Thymus (tissue), 11 donors: ENCODE measurements at regions not wholly inside any gene's neighbourhood (a gene's known extent, or its start where the extent isn't known, plus 50 kb on each side); places are given as distances from the start of the nearest gene placed in this dataset.
"Not testable (repeated sequence)": the region's sequence is repeated elsewhere in the genome, so short reads cannot be mapped to it uniquely, and the experiment has no call there.

ENCODE experiments used
- DNase-seq, 9 donors: peaks; one replicate each; pipeline ENCODE4 v3.0.0-alpha.2; 2013; ENCODE audit warnings: low spot score in 9 of 9, low read depth in 6 of 9, missing footprints in 1 of 9
- H3K27ac ChIP-seq, 2 donors: one replicate each; pipeline ENCODE4 v1.5.1; 2013; ENCODE audit warnings: control low read depth in 1 of 2, low read depth in 1 of 2, low read length in 1 of 2, mild to moderate bottlenecking in 1 of 2, moderate library complexity in 1 of 2
- H3K27me3 ChIP-seq, 2 donors: one replicate each; pipeline ENCODE4 v1.5.1; 2013; ENCODE audit warnings: low read length in 1 of 2; ENCODE audit not compliant: control insufficient read depth in 2 of 2, insufficient read depth in 1 of 2
- H3K36me3 ChIP-seq, 2 donors: one replicate each; pipeline ENCODE4 v1.5.1; 2013; ENCODE audit warnings: low read length in 1 of 2, mild to moderate bottlenecking in 1 of 2, moderate library complexity in 1 of 2; ENCODE audit not compliant: control insufficient read depth in 2 of 2, insufficient read depth in 2 of 2
- H3K4me1 ChIP-seq, 2 donors: one replicate each; pipeline ENCODE4 v1.5.1; 2013; ENCODE audit warnings: low read length in 2 of 2; ENCODE audit not compliant: control insufficient read depth in 2 of 2, insufficient read depth in 2 of 2
- H3K4me3 ChIP-seq, 2 donors: one replicate each; pipeline ENCODE4 v1.5.1; 2013; ENCODE audit warnings: low read length in 2 of 2, control low read depth in 1 of 2, mild to moderate bottlenecking in 1 of 2
- H3K9me3 ChIP-seq, 2 donors: one replicate each; pipeline ENCODE4 v1.5.1; 2013; ENCODE audit warnings: low read length in 1 of 2, mild to moderate bottlenecking in 1 of 2; ENCODE audit not compliant: control insufficient read depth in 2 of 2, insufficient read depth in 1 of 2
- WGBS: extraction: QIAGEN DNeasy Blood & Tissue Kit; methylation state at CpG from one replicate; pipeline ENCODE4 v1.1.7; 2013; 5-methylcytosine and 5-hydroxymethylcytosine counted together
- donor health status: healthy.

GRCh38 chr5:91252916-91253315, 130.2 kb downstream of the ARRDC3 start:
- H3K36me3 ChIP-seq = no peaks in the 10 kb centered on the region
- no peak overlapping the region for H3K27ac ChIP-seq
- H3K9me3 ChIP-seq = no peaks in the 10 kb centered on the region
- H3K4me3 ChIP-seq = no peak overlapping the region
- H3K27me3 ChIP-seq = no peaks in the 10 kb centered on the region
- no peaks in the 10 kb centered on the region for H3K4me1 ChIP-seq
- 97% methylated on average over 2 of the region's 2 CpGs for WGBS
- no peak for DNase-seq

GRCh38 chr5:91245871-91246270, 137.2 kb downstream of the ARRDC3 start:
- no peak overlapping the region for H3K27ac ChIP-seq
- no peak overlapping the region for H3K4me3 ChIP-seq
- no peaks in the 10 kb centered on the region for H3K9me3 ChIP-seq
- H3K36me3 ChIP-seq = no peaks in the 10 kb centered on the region
- H3K27me3 ChIP-seq = no peaks in the 10 kb centered on the region
- WGBS = 95% methylated on average over 1 of the region's 1 CpG
- no peaks in the 10 kb centered on the region for H3K4me1 ChIP-seq
- no peak for DNase-seq

- Histone ChIP-seq H3K27ac (no peak overlapping the region), H3K4me3 (no peak overlapping the region), H3K27me3 (no peaks in the 10 kb centered on the region), H3K36me3 (no peaks in the 10 kb centered on the region), H3K9me3 (no peaks in the 10 kb centered on the region), H3K4me1 (no peaks in the 10 kb centered on the region)
- WGBS = 63% methylated on average over 3 of the region's 3 CpGs
- DNase-seq = no peak
Measured at GRCh38 chr5:91245074-91245452, 138.1 kb downstream of the ARRDC3 start.

GRCh38 chr5:91244380-91245073, 138.6 kb downstream of the ARRDC3 start:
- Histone ChIP-seq H3K9me3 (no peaks in the 10 kb centered on the region), H3K27me3 (no peaks in the 10 kb centered on the region), H3K4me1 (no peaks in the 10 kb centered on the region), H3K27ac (no peak overlapping the region), H3K36me3 (no peaks in the 10 kb centered on the region), H3K4me3 (no peak overlapping the region)
- no peak for DNase-seq
- WGBS = 98% methylated on average over 6 of the region's 6 CpGs

GRCh38 chr5:91243852-91244251, 139.3 kb downstream of the ARRDC3 start:
- H3K4me3 ChIP-seq = no peak overlapping the region
- H3K36me3 ChIP-seq = no peaks in the 10 kb centered on the region
- H3K27me3 ChIP-seq = no peaks in the 10 kb centered on the region
- H3K27ac ChIP-seq = no peak overlapping the region
- no peaks in the 10 kb centered on the region for H3K9me3 ChIP-seq
- WGBS = 100% methylated on average over 1 of the region's 1 CpG
- no peak for DNase-seq
- H3K4me1 ChIP-seq = no peaks in the 10 kb centered on the region

GRCh38 chr5:91243286-91243685, 139.8 kb downstream of the ARRDC3 start:
- Histone ChIP-seq H3K27ac (no peak overlapping the region), H3K27me3 (no peaks in the 10 kb centered on the region), H3K9me3 (no peaks in the 10 kb centered on the region), H3K4me1 (no peaks in the 10 kb centered on the region), H3K4me3 (no peak overlapping the region), H3K36me3 (no peaks in the 10 kb centered on the region)
- no peak for DNase-seq

GRCh38 chr5:91241460-91241859, 141.7 kb downstream of the ARRDC3 start:
- DNase-seq, H3K9me3 ChIP-seq, H3K27me3 ChIP-seq, H3K36me3 ChIP-seq, H3K4me3 ChIP-seq, H3K4me1 ChIP-seq, H3K27ac ChIP-seq: not testable (repeated sequence)
- WGBS = 97% methylated on average over 4 of the region's 4 CpGs

- no peak overlapping the region for H3K27ac ChIP-seq
- H3K4me3 ChIP-seq = no peak overlapping the region
- no peaks in the 10 kb centered on the region for H3K9me3 ChIP-seq
- WGBS = 100% methylated on average over 4 of the region's 4 CpGs
- no peak for DNase-seq
- H3K27me3 ChIP-seq = no peaks in the 10 kb centered on the region
- H3K4me1 ChIP-seq = no peaks in the 10 kb centered on the region
- H3K36me3 ChIP-seq = no peaks in the 10 kb centered on the region
Measured at GRCh38 chr5:91240175-91240574, 142.9 kb downstream of the ARRDC3 start.

- Histone ChIP-seq H3K4me3 (no peak overlapping the region), H3K9me3 (peaks cover 0 to 3% of the 10 kb centered on the region in 2 donors), H3K27me3 (no peaks in the 10 kb centered on the region), H3K4me1 (no peaks in the 10 kb centered on the region), H3K27ac (no peak overlapping the region), H3K36me3 (no peaks in the 10 kb centered on the region)
- 79% methylated on average over 2 of the region's 2 CpGs for WGBS
- no peak for DNase-seq
Measured at GRCh38 chr5:91235271-91235694, 147.8 kb downstream of the ARRDC3 start.
